ENCODE measurements at regions not wholly inside any gene's neighbourhood (a gene's known extent, or its start where the extent isn't known, plus 50 kb on each side); places are given as distances from the start of the nearest gene placed in this dataset.

GRCh38 chr4:79788884-79789283, 284.1 kb downstream of the ANTXR2 start:
- DNase-seq (ENCODE audit: low read depth): no peak
- no peak overlapping the region for H3K4me3 ChIP-seq (ENCODE audit: control insufficient read depth, low read depth, low read length)
- no peak for TF ChIP-seq CTCF (IDR thresholded peaks at IDR 0.05; ENCODE audit: control insufficient read depth, insufficient read depth, low read depth, low read length, missing control alignments)

- no peak for DNase-seq (ENCODE audit: low read depth)
- H3K4me3 ChIP-seq (ENCODE audit: control insufficient read depth, low read depth, low read length): no peak overlapping the region
- no peak for TF ChIP-seq CTCF (IDR thresholded peaks at IDR 0.05; ENCODE audit: control insufficient read depth, insufficient read depth, low read depth, low read length, missing control alignments)
Observed at GRCh38 chr4:79780129-79780528, 292.9 kb downstream of the ANTXR2 start.

DNA sequence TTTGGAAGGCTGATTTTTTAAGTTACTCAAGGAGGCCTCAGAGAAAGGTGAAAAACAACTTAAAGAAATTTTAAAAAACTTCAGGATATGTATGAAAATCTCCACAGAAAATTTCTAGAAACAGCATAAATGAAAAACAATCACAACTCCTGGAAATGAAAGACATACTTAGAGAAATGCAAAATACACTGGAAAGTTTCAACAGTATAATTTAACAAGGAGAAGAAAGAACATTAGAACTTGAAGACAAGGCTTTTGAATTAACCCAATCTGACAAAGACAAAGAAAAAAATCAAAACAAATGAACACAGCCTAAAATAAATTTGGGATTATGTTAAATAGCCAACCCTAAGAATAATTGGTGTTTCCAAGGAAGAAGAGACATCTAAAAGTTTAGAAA, 300.5 kb downstream of the ANTXR2 start:
- no peak for TF ChIP-seq CTCF (IDR thresholded peaks at IDR 0.05; ENCODE audit: control insufficient read depth, insufficient read depth, low read depth, low read length, missing control alignments)
- no peak overlapping the region for H3K4me3 ChIP-seq (ENCODE audit: control insufficient read depth, low read depth, low read length)
- no peak for DNase-seq (ENCODE audit: low read depth)

DNA sequence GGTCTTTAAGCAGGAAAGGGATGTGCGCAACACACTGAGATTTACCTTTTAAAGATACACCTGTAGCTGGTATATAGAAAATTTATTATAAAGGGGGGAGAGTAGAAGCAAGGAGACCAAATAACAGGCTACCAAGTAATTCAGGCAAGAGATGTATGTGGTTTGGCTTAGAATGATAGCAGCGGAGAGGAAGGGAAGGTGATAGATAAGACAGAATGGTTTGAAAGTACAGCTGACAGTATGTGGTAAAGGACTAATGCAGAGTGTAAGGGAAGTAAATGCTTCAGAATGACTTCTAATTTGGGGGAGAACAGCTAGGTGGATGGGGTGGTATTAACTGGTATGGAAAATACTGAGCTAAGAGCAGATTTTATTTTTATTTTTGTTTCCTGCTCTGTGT, 308.9 kb downstream of the ANTXR2 start:
- no peak for TF ChIP-seq CTCF (IDR thresholded peaks at IDR 0.05; ENCODE audit: control insufficient read depth, insufficient read depth, low read depth, low read length, missing control alignments)
- H3K4me3 ChIP-seq (ENCODE audit: control insufficient read depth, low read depth, low read length): no peak overlapping the region
- DNase-seq (ENCODE audit: low read depth): no peak

DNA sequence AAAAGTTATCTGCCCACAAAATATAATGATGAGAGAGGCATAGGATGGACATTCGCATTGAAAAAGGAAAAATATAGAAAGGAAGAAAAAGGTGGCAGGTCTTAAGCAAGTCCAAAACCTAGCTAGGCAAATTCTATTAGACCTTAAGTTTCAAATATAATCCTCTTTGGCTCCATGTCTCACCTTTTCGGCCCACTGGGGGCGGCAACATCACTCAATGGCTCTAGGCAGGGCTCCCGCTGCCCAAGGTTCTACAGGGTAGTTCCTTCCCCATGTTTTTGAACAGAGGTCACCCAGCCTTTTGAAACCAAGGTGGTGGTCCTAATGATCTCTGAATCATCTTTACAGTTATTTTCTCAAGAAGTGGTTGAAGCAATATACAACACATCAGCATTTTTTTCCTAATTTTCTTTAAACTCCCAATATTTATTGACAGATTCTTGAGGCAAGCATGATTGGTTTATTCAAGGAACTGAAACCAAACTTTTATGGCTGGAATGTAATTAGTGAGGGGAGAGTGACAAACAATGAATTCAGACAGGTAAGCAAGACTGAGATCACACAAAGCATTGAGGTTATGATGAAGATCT, 309.4 kb downstream of the ANTXR2 start:
- no peak for DNase-seq (ENCODE audit: low read depth)
- H3K4me3 ChIP-seq (ENCODE audit: control insufficient read depth, low read depth, low read length): no peak overlapping the region
- TF ChIP-seq CTCF (IDR thresholded peaks at IDR 0.05; ENCODE audit: control insufficient read depth, insufficient read depth, low read depth, low read length, missing control alignments): peak; percentile 9

DNA sequence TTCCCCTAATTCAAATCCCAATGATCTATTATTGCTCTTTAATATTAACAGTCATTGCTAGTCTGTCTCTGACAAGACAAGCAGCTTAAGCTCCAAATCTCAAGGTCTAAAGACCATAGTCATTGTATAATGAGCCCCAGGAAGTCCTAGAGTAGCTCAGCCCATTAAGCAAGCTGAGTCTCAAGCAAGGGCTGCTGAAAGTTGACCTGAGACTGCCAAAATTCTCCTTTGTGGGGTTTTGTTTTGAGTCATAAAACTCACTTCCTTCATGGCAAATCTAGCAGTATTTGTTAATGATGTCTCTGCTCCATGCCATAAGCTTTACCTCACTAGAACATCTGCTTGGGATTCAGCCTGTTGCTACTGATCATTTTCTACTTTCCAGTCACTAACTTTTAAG, 313.2 kb downstream of the ANTXR2 start:
- DNase-seq (ENCODE audit: low read depth): no peak
- no peak overlapping the region for H3K4me3 ChIP-seq (ENCODE audit: control insufficient read depth, low read depth, low read length)
- no peak for TF ChIP-seq CTCF (IDR thresholded peaks at IDR 0.05; ENCODE audit: control insufficient read depth, insufficient read depth, low read depth, low read length, missing control alignments)

- DNase-seq (ENCODE audit: low read depth): no peak
- no peak for TF ChIP-seq CTCF (IDR thresholded peaks at IDR 0.05; ENCODE audit: control insufficient read depth, insufficient read depth, low read depth, low read length, missing control alignments)
- no peak overlapping the region for H3K4me3 ChIP-seq (ENCODE audit: control insufficient read depth, low read depth, low read length)
Observed at GRCh38 chr4:79757600-79757999, 315.4 kb downstream of the ANTXR2 start.
